ENCODE measurements at regions not wholly inside any gene's neighbourhood (a gene's known extent, or its start where the extent isn't known, plus 50 kb on each side); places are given as distances from the start of the nearest gene placed in this dataset.

DNA sequence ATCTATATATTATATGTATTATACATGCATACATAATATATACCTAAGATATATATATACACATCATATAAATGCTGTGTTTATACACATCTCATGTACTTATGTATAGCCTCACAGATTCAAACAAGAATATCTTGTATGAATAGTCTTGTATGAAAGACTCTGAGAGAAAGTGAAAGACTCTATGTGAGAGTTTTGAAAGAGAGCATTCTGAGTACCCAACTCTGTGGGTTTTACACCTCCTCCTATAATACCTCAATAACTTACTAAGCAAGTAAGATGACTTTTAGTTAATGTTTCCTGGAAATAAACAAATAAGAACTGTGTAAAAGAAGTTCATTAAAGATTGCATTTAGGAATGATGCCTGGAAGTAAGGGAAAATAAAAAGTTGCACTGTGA is 108.1 kb upstream of the GMNC start:
- TF ChIP-seq EZH2 (IDR thresholded peaks at IDR 0.05), result no peak
- TF ChIP-seq FOXP2 (optimal IDR thresholded peaks at IDR 0.05; ENCODE audit: control extremely low read depth, extremely low read length, insufficient read depth), result no peak
- TF ChIP-seq POLR2AphosphoS5 (IDR thresholded peaks at IDR 0.05; ENCODE audit: borderline replicate concordance, low read depth, low read length), result no peak

Measured in SK-N-MC (cell line).